ENCODE measurements at regions not wholly inside any gene's neighbourhood (a gene's known extent, or its start where the extent isn't known, plus 50 kb on each side); places are given as distances from the start of the nearest gene placed in this dataset.

GRCh38 chr13:78015782-78016181 is 97.2 kb upstream of the EDNRB start:
- FAIRE-seq = no peak
- 0% methylated on average over 3 of the region's 3 CpGs for WGBS (ENCODE audit: low lambda C conversion rate)
- H3K79me2 ChIP-seq (ENCODE audit: insufficient read depth, low read length) = no peaks in the 10 kb centered on the region

More at GRCh38 chr13:78015782-78016181, 97.2 kb upstream of the EDNRB start:
- peaks cover 78% of the 10 kb centered on the region for H3K9me3 ChIP-seq (ENCODE audit: low read length)
- in situ Hi-C loops (cut with HindIII; ENCODE audit: extremely low pct_ligation_motif_present, low pct_unique_long_range_greater_than_20kb) = no loop called here
- no peaks in the 10 kb centered on the region for H3K27me3 ChIP-seq (ENCODE audit: control insufficient read depth in 1 of 2, insufficient read depth in 2 of 2, low read length in 2 of 2)
- ChIA-PET POLR2A (no interaction called here), CTCF (ENCODE audit: low intra/inter-chr PET ratio, low total read pairs) (no interaction called here)
- no peak overlapping the region for H3K27ac ChIP-seq (ENCODE audit: extremely low read length, insufficient read depth, low read length)
- ATAC-seq (no peak), DNase-seq (ENCODE audit: low spot score) (no peak)
- H2AFZ ChIP-seq (ENCODE audit: low read length) = no peak overlapping the region
- H3K4me3 ChIP-seq (replicated peaks in 1 of 3; ENCODE audit: insufficient read depth in 1 of 3, low read depth in 2 of 3, low read length in 3 of 3) = no peak overlapping the region
- BruUV-seq (replicated peaks) = no TSS peak
- no peak overlapping the region for H3K9ac ChIP-seq (ENCODE audit: insufficient read depth, low read depth, low read length)
- intact Hi-C loops (cut with micrococcal nuclease; ENCODE audit: unreplicated experiment) = no loop called here
- no peaks in the 10 kb centered on the region for H3K36me3 ChIP-seq (replicated peaks in 1 of 2; ENCODE audit: control insufficient read depth in 1 of 2, insufficient read depth in 2 of 2, low read length in 2 of 2)
- H3K4me2 ChIP-seq (ENCODE audit: low read depth, low read length) = no peak overlapping the region
- no peaks in the 10 kb centered on the region for H4K20me1 ChIP-seq (ENCODE audit: insufficient read depth, low read length)
- TF ChIP-seq AKAP8 (CRISPR knock-in tag; IDR thresholded peaks at IDR 0.05) (no peak), ZNF10 (CRISPR knock-in tag; IDR thresholded peaks at IDR 0.05; ENCODE audit: borderline replicate concordance, low read depth) (no peak), HMGXB4 (CRISPR knock-in tag; IDR thresholded peaks at IDR 0.05; ENCODE audit: borderline replicate concordance in 1 of 2, low read depth in 1 of 2) (no peak), GMEB2 (CRISPR knock-in tag; IDR thresholded peaks at IDR 0.05; ENCODE audit: low read depth) (no peak), NCOA5 (CRISPR knock-in tag; IDR thresholded peaks at IDR 0.05) (no peak), TRIM22 (IDR thresholded peaks at IDR 0.05) (no peak), FOXA3 (CRISPR knock-in tag; IDR thresholded peaks at IDR 0.05) (no peak), PAWR (CRISPR knock-in tag; IDR thresholded peaks at IDR 0.05; ENCODE audit: borderline replicate concordance) (no peak), THAP7 (CRISPR knock-in tag; IDR thresholded peaks at IDR 0.05) (no peak), ZNF883 (CRISPR knock-in tag; IDR thresholded peaks at IDR 0.05; ENCODE audit: not compliant biosample characterization) (no peak), ZFX (CRISPR knock-in tag; IDR thresholded peaks at IDR 0.05; ENCODE audit: low read depth) (no peak), ZNF557 (CRISPR knock-in tag; IDR thresholded peaks at IDR 0.05) (no peak), TFDP1 (CRISPR knock-in tag; IDR thresholded peaks at IDR 0.05; ENCODE audit: borderline replicate concordance) (no peak), SMARCE1 (IDR thresholded peaks at IDR 0.05; ENCODE audit: borderline replicate concordance) (no peak), ZNF333 (CRISPR knock-in tag; IDR thresholded peaks at IDR 0.05; ENCODE audit: borderline replicate concordance) (no peak), ZBTB34 (CRISPR knock-in tag; IDR thresholded peaks at IDR 0.05) (no peak), ASH2L (IDR thresholded peaks at IDR 0.05; ENCODE audit: insufficient read length, low read depth, low read length) (no peak)
- H3K4me1 ChIP-seq (ENCODE audit: insufficient read depth, low read length) = no peaks in the 10 kb centered on the region

Data from HepG2 (cell line).